ENCODE measurements at regions not wholly inside any gene's neighbourhood (a gene's known extent, or its start where the extent isn't known, plus 50 kb on each side); places are given as distances from the start of the nearest gene placed in this dataset.
A peak's percentile ranks its signal among the peaks of the same experiment; 100 is the strongest.

- no peak for DNase-seq (ENCODE audit: low spot score)
Observed at GRCh38 chr2:226652983-226653765, 146.4 kb downstream of the IRS1 start.

GRCh38 chr2:226652369-226652768, 147.3 kb downstream of the IRS1 start:
- peak; percentile 57 for DNase-seq (ENCODE audit: low spot score)

- DNase-seq (ENCODE audit: low spot score), result peak; percentile 99
Observed at GRCh38 chr2:226649871-226650660, 149.6 kb downstream of the IRS1 start.

- no peak for DNase-seq (ENCODE audit: low spot score)
Observed at GRCh38 chr2:226649201-226649600, 150.4 kb downstream of the IRS1 start.

GRCh38 chr2:226647621-226648518, 151.8 kb downstream of the IRS1 start:
- no peak for DNase-seq (ENCODE audit: low spot score)

- DNase-seq (ENCODE audit: low spot score), result peak; percentile 81
Observed at GRCh38 chr2:226644399-226644865, 155.2 kb downstream of the IRS1 start.

GRCh38 chr2:226643946-226644282, 155.7 kb downstream of the IRS1 start:
- no peak for DNase-seq (ENCODE audit: low spot score)

GRCh38 chr2:226643030-226643945, 156.3 kb downstream of the IRS1 start:
- DNase-seq (ENCODE audit: low spot score), result no peak

GRCh38 chr2:226641008-226641407, 158.6 kb downstream of the IRS1 start:
- no peak for DNase-seq (ENCODE audit: low spot score)

GRCh38 chr2:226640501-226640900, 159.1 kb downstream of the IRS1 start:
- no peak for DNase-seq (ENCODE audit: low spot score)

- no peak for DNase-seq (ENCODE audit: low spot score)
Observed at GRCh38 chr2:226639550-226639949, 160.1 kb downstream of the IRS1 start.

GRCh38 chr2:226638576-226638975, 161.0 kb downstream of the IRS1 start:
- no peak for DNase-seq (ENCODE audit: low spot score)

- DNase-seq (ENCODE audit: low spot score), result no peak
Observed at GRCh38 chr2:226637383-226637782, 162.2 kb downstream of the IRS1 start.

GRCh38 chr2:226636586-226636985, 163.0 kb downstream of the IRS1 start:
- no peak for DNase-seq (ENCODE audit: low spot score)

GRCh38 chr2:226634943-226635604, 164.5 kb downstream of the IRS1 start:
- DNase-seq (ENCODE audit: low spot score), result no peak

GRCh38 chr2:226631671-226632070, 167.9 kb downstream of the IRS1 start:
- no peak for DNase-seq (ENCODE audit: low spot score)

- no peak for DNase-seq (ENCODE audit: low spot score)
Observed at GRCh38 chr2:226631187-226631586, 168.4 kb downstream of the IRS1 start.

GRCh38 chr2:226625946-226626345, 173.7 kb downstream of the IRS1 start:
- no peak for DNase-seq (ENCODE audit: low spot score)

GRCh38 chr2:226623587-226624368, 175.8 kb downstream of the IRS1 start:
- DNase-seq (ENCODE audit: low spot score), result no peak

- DNase-seq (ENCODE audit: low spot score), result no peak
Observed at GRCh38 chr2:226622484-226622883, 177.1 kb downstream of the IRS1 start.

Data from kidney capillary endothelial cell (primary cell).